ENCODE measurements at regions not wholly inside any gene's neighbourhood (a gene's known extent, or its start where the extent isn't known, plus 50 kb on each side); places are given as distances from the start of the nearest gene placed in this dataset.

GRCh38 chr1:57868239-57868638 is 444.4 kb upstream of the DAB1 start:
- DNase-seq (ENCODE audit: low spot score), result no peak

GRCh38 chr1:57866998-57867397 is 443.1 kb upstream of the DAB1 start:
- DNase-seq (ENCODE audit: low spot score), result no peak

- DNase-seq (ENCODE audit: low spot score), result no peak
Observed at GRCh38 chr1:57860931-57861565, 437.2 kb upstream of the DAB1 start.

GRCh38 chr1:57860325-57860724 is 436.5 kb upstream of the DAB1 start:
- DNase-seq (ENCODE audit: low spot score), result no peak

- no peak for DNase-seq (ENCODE audit: low spot score)
Observed at GRCh38 chr1:57858740-57859139, 434.9 kb upstream of the DAB1 start.

GRCh38 chr1:57857809-57858208 is 433.9 kb upstream of the DAB1 start:
- no peak for DNase-seq (ENCODE audit: low spot score)

GRCh38 chr1:57854436-57854835 is 430.6 kb upstream of the DAB1 start:
- DNase-seq (ENCODE audit: low spot score), result no peak

GRCh38 chr1:57850176-57850940 is 426.5 kb upstream of the DAB1 start:
- DNase-seq (ENCODE audit: low spot score), result no peak

- DNase-seq (ENCODE audit: low spot score), result peak; percentile 24
Observed at GRCh38 chr1:57848406-57848805, 424.5 kb upstream of the DAB1 start.

- no peak for DNase-seq (ENCODE audit: low spot score)
Observed at GRCh38 chr1:57845041-57845440, 421.2 kb upstream of the DAB1 start.

- no peak for DNase-seq (ENCODE audit: low spot score)
Observed at GRCh38 chr1:57844382-57844980, 420.6 kb upstream of the DAB1 start.

- DNase-seq (ENCODE audit: low spot score), result peak; percentile 11
Observed at GRCh38 chr1:57843760-57844159, 419.9 kb upstream of the DAB1 start.

GRCh38 chr1:57839526-57839925 is 415.7 kb upstream of the DAB1 start:
- no peak for DNase-seq (ENCODE audit: low spot score)

GRCh38 chr1:57839067-57839466 is 415.2 kb upstream of the DAB1 start:
- peak; percentile 37 for DNase-seq (ENCODE audit: low spot score)

- DNase-seq (ENCODE audit: low spot score), result no peak
Observed at GRCh38 chr1:57835620-57836019, 411.8 kb upstream of the DAB1 start.

GRCh38 chr1:57833296-57833695 is 409.4 kb upstream of the DAB1 start:
- no peak for DNase-seq (ENCODE audit: low spot score)

GRCh38 chr1:57832612-57833011 is 408.8 kb upstream of the DAB1 start:
- no peak for DNase-seq (ENCODE audit: low spot score)

GRCh38 chr1:57831624-57832023 is 407.8 kb upstream of the DAB1 start:
- DNase-seq (ENCODE audit: low spot score), result no peak

- DNase-seq (ENCODE audit: low spot score), result no peak
Observed at GRCh38 chr1:57826535-57826934, 402.7 kb upstream of the DAB1 start.

- no peak for DNase-seq (ENCODE audit: low spot score)
Observed at GRCh38 chr1:57824535-57824934, 400.7 kb upstream of the DAB1 start.

- DNase-seq (ENCODE audit: low spot score), result no peak
Observed at GRCh38 chr1:57820356-57821095, 396.7 kb upstream of the DAB1 start.

GRCh38 chr1:57819893-57820292 is 396.0 kb upstream of the DAB1 start:
- no peak for DNase-seq (ENCODE audit: low spot score)

- DNase-seq (ENCODE audit: low spot score), result no peak
Observed at GRCh38 chr1:57803586-57803985, 379.7 kb upstream of the DAB1 start.
